HG02938 (cell line): ENCODE measurements at regions not wholly inside any gene's neighbourhood (a gene's known extent, or its start where the extent isn't known, plus 50 kb on each side); places are given as distances from the start of the nearest gene placed in this dataset.
"Not testable (repeated sequence)": the region's sequence is repeated elsewhere in the genome, so short reads cannot be mapped to it uniquely, and the experiment has no call there.

Experiments used
- ATAC-seq: cut with Tn5 transposase; IDR thresholded peaks from one replicate; pipeline ENCODE4 v1.9.1; 2021; ENCODE audit warnings: mild to moderate bottlenecking, moderate library complexity; ENCODE audit not compliant: unreplicated experiment

DNA sequence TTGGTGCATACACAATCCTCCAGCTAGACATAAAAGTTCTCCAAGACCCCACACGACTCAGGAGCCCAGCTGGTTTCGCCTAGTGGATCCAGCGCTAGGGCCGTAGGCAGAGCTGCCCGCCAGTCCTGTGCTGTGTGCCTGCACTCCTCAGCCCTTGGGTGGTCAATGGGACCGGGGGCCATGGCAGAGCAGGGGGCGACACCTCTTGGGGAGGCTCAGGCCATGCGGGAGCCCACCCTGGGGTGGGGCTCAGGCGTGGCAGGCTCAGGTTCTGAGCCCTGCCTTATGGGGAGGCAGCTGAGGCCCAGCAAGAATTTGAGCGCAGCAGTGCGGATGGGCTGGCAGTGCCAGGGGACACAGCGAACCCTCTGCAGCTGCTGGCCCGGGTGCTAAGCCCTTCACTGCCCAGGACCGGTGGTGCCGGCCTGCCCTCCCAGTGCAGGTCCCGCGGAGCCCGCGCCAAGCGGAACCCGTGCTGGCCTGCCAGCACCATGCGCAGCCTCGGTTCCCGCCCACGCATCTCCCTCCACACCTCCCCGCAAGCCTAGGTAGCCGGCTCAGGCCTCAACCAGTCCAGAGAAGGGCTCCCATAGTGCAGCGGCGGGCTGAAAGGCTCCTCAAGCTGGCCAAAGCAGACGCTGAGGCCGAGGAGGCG is 1566.6 kb upstream of the SLC39A10 start:
- no peak for ATAC-seq

DNA sequence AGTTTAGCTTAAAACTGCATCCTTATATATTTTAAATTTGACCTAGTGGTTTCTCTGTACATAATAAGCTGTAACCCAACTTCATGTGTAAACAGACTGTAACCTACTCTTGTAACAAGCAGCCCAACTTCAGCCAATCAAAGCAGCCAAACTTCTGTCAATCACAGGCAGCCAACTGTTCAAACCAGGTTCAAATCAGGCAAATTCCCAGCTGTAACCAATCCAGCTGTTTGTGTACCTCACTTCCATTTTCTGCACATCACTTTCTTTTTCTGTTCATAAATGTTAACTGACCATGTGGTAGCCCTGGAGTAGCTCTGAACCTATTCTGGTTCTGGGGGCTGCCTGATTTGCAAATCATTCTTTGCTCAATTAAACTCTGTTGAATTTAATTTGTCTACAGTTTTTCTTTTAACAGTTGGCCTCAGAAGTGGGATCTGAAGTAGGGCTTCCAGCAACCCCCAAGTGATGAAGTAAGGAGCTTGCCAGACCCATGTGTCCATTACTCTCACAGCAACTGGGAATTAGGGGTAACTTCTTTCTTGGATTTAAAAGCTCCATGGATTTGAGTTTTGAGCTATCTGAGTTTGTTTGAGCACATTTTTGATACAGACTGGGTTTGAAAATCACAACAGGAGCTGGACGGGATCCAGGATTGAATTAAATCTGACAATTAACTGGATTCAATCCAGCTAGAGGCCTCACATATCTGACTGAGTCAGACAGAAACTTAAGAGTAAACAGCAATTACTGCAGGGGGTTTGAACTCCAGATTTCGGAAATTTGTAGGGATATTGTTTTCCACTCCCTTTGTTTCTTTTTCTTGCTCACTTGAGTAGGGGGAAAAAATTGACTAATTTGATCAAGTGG is 1569.7 kb upstream of the SLC39A10 start:
- no peak for ATAC-seq

DNA sequence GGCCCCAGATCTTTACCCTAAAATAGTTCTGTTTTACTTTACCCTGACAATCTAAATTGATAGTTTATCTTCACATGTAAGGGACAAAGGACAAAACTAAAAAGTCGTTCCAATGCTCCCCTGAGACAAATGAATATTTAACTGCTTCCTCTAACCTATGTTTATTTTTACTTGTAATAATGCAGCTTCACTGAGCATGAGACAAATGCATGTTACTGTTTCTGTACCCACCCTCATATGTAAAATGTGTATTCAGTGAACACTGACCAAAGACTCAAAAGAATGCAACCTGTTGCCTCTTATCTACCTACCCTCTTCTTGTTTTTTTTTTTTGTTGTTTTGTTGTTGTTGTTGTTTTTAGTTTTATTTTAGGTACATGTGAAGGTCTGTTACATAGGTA is 1570.9 kb upstream of the SLC39A10 start:
- ATAC-seq, result no peak

DNA sequence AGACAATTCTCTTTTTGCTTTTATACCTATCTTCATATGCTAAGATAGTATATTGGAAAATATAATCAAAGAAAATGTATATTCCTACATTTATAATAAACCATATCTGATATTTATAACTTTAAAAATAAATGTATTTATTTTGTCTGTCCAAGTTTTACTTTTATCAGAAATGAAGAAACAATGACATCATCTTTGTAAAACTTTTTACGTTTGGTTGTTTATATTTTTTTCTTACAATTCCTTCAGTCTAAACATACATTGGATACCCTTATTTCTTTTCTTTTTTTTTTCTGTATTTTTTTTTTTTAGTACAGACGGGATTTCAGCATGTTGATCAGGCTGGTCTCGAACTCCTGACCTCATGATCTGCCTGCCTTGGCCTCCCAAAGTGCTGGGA is 1577.0 kb upstream of the SLC39A10 start:
- no peak for ATAC-seq

DNA sequence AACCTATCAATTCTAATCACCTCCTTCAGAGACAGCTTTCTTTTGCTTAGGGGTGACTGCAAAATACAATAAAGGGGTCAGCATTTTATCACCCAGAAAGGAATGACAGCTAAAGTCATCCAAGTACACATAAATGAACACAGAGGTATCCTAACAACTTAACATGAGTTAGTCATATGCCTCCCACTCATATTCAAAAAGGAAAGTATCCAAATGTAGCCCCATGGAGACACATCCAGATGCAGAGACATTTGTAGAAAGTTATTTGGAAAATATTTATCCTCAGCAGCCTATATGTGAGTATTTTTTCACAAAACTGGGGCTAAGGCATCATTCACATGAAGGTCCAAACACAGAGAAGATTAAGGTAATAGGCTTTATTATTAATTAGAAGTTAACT is 1579.7 kb upstream of the SLC39A10 start:
- ATAC-seq, result no peak

DNA sequence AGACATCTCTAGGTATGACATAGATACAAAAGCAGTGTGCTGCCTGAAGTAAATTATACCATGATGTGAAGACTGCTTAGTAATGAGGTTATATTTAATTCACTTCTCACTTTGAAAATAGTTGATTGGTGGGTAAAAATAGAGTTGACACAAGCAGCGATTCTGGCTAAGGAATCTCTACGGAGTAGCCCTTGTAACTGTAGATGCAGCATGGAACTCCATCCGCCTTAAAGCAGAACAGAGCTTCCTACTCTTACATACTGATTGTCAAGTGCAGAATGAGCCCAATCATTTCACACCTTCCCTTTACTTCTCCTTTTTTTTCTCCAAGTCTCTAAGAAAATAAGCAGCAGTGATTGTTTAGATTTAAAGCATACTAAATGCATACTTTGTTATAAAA is 1594.6 kb upstream of the SLC39A10 start:
- no peak for ATAC-seq

DNA sequence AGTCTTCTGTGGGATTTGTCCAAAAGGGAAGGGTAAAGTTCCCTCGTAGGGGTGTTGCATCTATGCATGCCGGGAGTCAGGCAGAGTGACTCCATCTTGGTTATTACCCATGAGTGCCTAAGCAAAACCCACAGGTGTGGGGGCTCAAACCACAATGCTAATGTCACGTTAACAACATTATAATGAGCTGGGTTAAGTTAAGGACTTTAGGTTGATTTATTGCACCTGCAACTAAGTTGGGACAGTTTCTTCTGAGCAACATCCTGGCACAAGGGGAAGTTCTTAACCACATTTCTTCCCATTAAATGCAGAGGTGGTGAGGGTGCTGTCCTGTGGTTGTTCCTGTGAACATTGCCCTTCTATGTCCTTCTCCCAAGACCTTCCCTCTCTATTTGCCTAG is 1596.8 kb upstream of the SLC39A10 start:
- ATAC-seq, result no peak

DNA sequence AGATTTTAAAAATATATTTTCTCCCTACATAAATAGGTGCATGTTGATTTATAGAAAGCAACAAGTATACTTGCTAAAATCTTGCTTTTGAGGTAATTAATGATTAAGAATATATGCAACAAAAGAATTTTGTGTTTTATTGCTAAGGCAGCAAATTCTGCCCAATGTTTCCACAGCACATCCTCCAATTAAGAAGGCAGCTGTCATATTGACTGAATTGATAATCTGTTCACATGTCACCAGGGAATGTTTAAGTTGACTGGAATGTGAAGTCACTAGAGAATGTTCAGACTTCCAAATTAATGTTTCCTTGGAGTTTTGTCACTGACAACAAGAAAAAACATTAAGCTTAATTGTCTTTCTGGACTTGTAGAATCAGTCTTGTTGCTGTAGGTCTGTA is 1602.7 kb upstream of the SLC39A10 start:
- ATAC-seq, result no peak

DNA sequence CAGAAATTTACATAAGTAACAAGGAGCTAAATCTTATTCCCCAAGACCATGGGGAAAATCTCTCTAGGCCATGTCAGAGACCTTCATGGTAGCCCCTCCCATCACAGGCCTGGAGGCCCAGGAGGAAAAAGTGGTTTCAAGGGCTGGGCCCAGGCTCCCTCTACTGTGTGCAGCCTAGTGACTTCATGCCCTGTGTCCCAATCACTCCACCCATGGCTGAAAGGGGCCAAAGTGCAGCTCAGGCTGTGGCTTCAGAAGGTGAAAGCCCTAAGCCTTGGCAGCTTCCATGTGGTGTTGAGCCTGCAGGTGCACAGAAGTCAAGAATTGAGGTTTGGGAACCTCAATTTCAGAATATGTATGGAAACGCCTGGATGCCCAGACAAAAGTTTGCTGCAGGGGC is 1612.7 kb upstream of the SLC39A10 start:
- no peak for ATAC-seq

DNA sequence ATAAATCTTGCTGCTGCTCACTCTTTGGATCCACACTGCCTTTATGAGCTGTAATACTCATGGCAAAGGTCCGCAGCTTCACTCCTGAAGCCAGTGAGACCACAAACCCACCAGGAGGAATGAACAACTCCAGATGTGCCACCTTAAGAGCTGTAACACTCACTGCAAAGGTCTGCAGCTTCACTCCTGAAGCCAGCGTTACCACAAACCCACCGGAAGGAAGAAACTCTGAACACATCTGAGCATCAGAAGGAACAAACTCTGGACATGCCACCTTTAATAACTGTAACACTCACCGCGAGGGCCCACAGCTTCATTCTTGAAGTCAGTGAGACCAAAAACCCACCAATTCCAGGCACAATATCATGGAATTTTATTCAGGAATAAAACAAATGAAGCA is 1635.9 kb upstream of the SLC39A10 start:
- not testable (repeated sequence) for ATAC-seq

DNA sequence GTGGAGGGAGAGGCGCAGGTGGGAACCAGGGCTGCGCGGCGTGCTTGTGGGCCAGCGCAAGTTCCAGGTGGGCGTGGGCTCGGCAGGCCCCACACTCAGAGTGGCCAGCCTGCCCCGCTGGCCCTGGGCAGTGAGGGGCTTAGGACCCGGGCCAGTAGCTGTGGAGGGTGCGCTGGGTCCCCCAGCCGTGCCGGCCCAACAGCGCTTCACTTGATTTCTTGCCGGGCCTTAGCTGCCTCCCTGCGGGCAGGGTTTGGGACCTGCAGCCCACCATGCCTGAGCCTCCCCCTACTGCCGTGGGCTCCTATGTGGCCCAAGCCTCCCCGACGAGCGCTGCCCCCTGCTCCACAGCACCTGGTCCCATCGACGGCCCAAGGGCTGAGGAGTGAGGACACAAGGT is 1636.9 kb upstream of the SLC39A10 start:
- no peak for ATAC-seq

DNA sequence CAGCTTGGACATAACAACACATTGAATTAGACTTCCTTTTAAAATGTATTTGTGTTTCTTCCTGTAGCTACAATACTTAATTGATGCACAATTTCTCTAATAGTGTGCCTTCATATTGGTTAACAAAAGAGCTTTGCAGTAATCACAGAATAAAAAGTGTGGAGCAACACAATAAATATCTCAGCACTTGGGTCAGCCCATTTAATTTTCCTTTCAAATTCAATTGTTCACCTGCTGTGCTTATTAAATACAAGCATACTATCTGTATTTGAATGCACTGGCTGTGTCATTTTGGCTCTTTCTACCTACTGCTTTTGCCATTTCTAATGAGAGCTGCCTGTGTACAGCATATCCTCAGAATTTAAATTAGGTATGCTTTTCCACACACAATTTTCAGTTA is 1641.3 kb upstream of the SLC39A10 start:
- no peak for ATAC-seq

DNA sequence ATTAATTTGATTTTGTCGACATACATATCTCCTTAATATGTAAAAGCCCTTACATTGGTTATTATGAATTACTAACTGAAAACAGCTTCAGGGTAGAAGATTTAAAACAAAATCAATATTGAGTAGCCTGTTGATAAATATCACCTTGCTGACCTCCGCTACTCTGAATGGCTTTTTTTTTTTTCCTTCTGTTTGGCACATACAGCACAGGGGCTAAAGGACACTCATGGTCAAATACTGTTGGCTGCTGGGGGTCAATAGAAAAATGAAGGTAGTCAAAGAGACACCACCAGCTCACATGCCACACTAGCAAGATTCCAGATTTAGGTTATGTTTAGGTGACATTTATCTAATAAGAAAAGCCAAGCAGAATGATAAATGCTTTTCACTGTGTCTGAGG is 1642.4 kb upstream of the SLC39A10 start:
- ATAC-seq, result no peak

DNA sequence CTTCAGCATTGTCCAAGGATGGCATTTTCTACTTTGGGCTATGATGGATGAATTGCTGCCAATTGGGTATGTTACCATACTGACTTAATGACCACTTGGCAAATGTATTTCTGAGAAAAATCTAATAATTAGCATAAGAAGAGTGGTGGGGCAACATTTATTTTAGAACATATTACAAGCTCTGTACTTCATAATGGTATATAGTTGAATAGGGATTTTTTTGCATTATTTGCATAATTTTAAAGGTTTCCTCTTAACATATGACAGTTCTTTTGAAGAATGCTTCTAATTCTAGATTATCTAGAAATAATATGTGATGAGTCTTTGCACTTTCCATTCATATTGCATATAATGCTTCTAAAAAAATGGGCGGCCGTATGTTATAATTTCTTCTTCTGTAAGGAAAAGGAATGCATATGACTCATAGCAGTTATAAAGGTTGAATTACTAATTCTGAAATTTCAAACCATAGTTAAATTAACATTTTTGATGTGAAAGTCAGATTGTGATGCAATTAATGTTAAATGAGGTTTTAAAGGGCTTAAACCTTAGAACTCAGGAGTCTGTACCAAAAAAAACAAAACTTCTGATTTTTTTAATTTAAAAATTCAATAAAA is 1652.3 kb upstream of the SLC39A10 start:
- ATAC-seq, result no peak

DNA sequence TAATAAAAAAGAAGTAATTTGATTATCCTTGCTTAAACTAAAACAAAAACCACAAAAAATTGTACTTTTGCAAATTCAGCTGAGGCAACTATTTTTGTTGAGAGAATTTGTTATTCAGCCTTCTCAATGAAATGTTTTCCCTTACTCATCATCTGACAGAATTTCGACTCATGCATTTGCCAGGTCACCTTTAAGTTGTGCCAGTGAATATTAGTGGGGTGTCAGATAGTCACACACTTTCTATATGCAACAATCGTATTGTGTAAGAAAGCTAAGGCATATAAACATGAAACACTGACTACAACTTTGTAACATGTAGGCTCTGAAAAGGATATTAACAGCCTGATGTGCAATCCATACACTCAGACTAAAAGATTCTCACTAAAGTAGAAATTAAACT is 1653.1 kb upstream of the SLC39A10 start:
- ATAC-seq, result no peak

DNA sequence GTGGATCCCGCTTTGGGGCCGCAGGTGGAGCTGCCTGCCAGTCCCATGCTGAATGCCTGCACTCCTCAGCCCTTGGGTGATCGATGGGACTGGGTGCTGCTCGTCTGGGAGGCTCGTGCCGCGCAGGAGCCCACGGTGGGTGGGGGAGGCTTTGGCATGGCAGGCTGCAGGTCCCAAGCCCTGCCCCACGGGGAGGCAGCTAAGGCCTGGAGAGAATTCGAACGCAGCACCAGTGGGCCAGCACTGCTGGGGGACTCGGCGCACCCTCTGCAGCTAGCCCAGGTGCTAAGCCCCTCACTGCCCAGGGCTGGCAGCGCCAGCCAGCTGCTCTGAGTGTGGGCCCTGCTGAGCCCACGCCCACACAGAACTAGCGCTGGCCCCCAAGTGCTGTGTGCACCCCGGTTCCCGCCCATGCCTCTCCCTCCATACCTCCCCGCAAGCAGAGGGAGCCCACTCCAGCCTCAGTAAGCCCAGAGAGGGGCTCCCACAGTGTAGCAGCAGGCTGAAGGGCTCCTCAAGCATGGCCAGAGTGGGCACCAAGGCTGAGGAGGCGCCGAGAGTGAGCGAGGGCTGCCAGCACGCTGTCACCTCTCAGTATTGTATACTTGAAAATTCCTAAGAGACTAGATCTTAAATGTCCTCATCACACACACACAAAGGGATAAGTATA is 1654.2 kb upstream of the SLC39A10 start:
- no peak for ATAC-seq

DNA sequence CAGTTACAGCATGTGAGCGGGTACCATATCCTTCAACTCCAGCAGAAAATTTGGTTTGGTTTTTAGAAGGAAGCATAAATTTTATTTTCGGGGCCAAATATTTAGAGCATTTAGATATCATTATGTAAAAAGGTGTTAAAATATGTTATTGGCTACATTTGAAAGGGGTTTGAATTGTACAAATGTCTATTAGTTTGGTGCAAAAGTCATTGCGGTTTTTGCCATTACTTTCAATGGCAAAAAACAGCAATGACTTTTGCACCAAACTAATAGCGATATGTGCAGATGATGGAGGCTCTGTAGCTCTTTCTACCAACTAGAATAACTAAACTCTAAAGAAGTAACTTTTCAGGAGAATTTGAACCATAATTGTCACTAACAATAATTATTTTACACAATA is 1666.2 kb upstream of the SLC39A10 start:
- no peak for ATAC-seq

DNA sequence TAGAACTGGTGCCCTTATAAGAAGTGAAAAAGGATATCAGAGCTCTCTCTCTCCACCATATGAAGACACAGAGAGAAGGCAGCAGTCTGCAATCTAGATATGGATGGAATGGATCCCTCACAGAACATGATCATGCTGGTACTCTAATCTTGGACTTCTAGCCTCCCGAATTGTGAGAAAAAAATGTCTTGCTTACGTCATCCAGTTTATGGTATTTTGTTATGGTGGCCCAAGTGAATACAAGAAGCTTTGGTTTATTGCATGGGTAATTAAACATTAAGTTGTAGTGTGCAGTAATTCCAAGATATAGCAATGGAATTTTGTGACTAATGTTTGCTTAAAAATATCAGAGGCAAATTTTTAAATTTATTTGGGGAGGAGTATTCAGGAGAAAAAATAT is 1667.4 kb upstream of the SLC39A10 start:
- no peak for ATAC-seq

DNA sequence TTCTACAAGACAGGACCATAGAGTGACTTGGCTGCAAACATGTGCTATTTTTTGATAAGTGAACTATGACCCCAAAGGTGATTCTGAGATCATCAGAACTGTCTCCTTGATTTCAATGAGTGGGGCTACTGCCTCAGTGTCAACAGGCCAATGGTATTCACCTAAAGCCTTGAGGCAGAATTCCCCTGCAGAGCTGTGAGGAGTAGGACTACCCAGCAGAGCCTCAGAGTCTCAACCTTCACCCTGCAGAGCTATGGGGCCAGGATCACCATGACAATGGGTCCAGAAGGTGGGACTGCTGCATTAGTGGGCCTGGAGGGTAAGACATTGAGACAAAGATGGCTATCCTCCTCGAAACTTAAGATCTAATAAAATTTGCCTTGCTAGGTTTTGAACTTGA is 1668.2 kb upstream of the SLC39A10 start:
- no peak for ATAC-seq

DNA sequence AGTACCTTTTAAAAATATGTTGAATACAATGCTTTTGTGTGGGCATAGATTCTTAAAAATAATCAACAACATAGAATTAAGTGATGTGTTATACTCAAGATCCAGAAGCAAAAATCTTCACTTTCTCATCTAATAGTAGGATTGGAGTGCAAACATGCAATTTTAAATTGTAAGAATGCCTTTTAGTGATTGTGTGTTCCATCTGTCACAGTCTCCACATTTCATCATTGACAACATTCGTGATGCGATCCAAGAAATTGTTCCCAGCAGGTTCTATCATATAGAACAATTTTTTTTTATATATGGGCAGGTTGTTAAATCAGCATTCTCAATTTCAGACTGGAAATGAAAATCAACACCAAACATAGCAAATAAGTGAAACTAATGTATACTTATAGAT is 1671.8 kb upstream of the SLC39A10 start:
- ATAC-seq, result no peak

DNA sequence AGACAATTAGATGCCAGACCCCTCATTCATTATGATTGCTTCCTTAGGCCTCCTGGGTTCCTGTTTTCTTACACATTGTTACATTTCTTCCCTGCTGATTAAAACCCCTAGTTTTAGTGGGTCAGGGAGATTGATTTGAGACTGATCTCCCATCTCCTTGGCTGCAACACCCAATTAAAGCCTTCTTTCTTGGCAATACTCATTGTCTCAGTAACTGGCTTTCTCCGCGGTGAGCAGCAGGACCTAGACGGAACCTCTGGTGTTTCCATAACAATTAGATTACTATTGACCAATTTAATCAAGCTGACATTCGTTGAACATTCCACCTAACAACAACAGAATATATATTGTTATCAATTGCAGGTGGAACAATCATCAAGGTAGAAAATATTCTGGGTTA is 1676.4 kb upstream of the SLC39A10 start:
- ATAC-seq, result no peak

DNA sequence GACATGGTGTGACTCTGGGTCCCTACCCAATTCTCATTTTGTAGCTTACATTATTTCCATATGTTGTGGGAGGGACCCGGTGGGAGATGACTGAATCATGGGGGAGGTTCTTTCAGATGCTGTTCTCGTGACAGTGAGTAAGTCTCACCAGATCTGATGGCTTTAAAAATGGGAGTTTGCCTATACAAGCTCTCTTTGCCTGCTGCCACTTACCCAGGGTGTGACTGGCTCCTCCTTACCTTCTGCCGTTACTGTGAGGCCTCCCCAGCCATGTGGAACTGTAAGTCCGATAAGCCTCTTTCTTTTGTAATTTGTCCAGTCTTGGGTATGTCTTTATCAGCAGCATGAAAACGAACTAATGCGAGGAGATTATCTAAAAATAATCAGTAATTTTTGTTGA is 1683.2 kb upstream of the SLC39A10 start:
- no peak for ATAC-seq
